Left ventricle myocardium inferior (tissue), 1 donor: ENCODE measurements at regions not wholly inside any gene's neighbourhood (a gene's known extent, or its start where the extent isn't known, plus 50 kb on each side); places are given as distances from the start of the nearest gene placed in this dataset.

Experiments
- DNase-seq: peaks from one replicate; pipeline ENCODE4 v3.0.0-alpha.2; 2020
- H3K27ac ChIP-seq: fragments of 200-600 bp; replicated peaks from 2 replicates; pipeline ENCODE4 v1.8.0; 2021
- H3K27me3 ChIP-seq: fragments of 200-600 bp; 2 replicates; pipeline ENCODE4 v1.8.0; 2021; ENCODE audit warnings: low read depth
- H3K36me3 ChIP-seq: fragments of 200-600 bp; 2 replicates; pipeline ENCODE4 v1.8.0; 2021
- H3K4me1 ChIP-seq: fragments of 200-600 bp; 2 replicates; pipeline ENCODE4 v1.8.0; 2021
- H3K4me3 ChIP-seq: fragments of 200-600 bp; 2 replicates; pipeline ENCODE4 v1.8.0; 2021; ENCODE audit warnings: mild to moderate bottlenecking, moderate library complexity
- H3K9me3 ChIP-seq: fragments of 200-600 bp; replicated peaks from 2 replicates; pipeline ENCODE4 v1.8.0; 2021
- intact Hi-C: fragments of 100-400 bp; cut with micrococcal nuclease; formaldehyde crosslinking; loops from one replicate; pipeline ENCODE4 v1.11.0; 2022
- TF ChIP-seq, protein P1 (sequence below): fragments of 200-600 bp; IDR thresholded peaks from 2 replicates; pipeline ENCODE4 v1.8.0; 2021; ENCODE audit warnings: antibody characterized with exemption, mild to moderate bottlenecking, borderline replicate concordance
- donor health status: DM: no; HTN: yes; CAD: no; lungs with severe emphysema.

DNA sequence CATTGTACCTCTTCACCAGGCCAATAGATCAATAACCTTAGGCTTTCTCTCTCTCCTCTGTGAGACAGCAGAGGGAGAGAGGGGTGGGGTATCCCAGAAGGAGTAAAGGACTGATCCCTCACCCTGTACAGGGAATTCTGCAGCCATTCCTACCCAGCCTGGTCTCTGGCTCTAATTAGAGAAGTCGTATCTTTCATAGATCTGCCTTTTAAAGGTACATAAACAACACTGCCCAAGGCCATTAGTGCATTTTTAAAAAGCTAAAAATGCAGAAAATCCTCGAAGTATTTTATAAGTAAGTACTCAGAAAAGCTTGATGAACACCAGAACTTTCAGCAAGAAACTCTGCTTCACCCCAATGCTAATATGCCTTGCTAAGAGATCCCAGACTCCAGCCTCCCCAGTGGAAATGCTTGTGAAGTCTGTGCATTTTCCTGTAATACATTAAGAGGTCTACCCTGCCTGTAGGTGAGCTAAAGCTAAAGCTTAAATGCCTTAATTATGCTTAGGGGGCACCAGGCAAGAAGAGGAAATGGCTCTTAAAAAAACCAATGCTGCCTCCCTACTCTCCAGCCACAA lies 200.0 kb upstream of the ANKRD55 start:
- H3K4me1 ChIP-seq: peaks cover 11% of the 10 kb centered on the region
- intact Hi-C loops: no loop called here
- TF ChIP-seq, protein P1, sequence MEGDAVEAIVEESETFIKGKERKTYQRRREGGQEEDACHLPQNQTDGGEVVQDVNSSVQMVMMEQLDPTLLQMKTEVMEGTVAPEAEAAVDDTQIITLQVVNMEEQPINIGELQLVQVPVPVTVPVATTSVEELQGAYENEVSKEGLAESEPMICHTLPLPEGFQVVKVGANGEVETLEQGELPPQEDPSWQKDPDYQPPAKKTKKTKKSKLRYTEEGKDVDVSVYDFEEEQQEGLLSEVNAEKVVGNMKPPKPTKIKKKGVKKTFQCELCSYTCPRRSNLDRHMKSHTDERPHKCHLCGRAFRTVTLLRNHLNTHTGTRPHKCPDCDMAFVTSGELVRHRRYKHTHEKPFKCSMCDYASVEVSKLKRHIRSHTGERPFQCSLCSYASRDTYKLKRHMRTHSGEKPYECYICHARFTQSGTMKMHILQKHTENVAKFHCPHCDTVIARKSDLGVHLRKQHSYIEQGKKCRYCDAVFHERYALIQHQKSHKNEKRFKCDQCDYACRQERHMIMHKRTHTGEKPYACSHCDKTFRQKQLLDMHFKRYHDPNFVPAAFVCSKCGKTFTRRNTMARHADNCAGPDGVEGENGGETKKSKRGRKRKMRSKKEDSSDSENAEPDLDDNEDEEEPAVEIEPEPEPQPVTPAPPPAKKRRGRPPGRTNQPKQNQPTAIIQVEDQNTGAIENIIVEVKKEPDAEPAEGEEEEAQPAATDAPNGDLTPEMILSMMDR: no peak
- DNase-seq: no peak
- no peaks in the 10 kb centered on the region for H3K36me3 ChIP-seq
- no peak overlapping the region for H3K4me3 ChIP-seq
- no peaks in the 10 kb centered on the region for H3K9me3 ChIP-seq
- H3K27ac ChIP-seq: no peak overlapping the region
- no peaks in the 10 kb centered on the region for H3K27me3 ChIP-seq

DNA sequence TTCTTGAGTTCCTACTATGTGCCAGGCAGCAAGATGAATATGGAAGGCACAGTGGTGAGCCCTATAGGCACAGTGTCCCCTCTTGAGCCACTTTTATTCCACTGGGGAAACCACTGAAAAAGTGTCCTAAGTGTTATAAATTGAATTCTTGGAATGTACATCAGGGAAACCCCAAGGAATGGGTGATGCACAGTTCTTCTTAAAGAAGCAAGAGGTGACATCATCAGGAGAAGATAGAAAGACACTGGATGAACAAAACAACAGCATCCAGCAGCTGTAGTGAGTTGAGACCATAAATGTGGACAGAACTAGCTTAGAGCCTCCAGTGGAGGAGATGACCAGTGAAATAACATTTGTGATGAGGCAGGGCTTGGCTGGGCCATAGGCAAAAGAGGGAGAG lies 199.2 kb upstream of the ANKRD55 start:
- DNase-seq: no peak
- Histone ChIP-seq H3K36me3 (no peaks in the 10 kb centered on the region), H3K27ac (no peak overlapping the region), H3K4me1 (peaks cover 11% of the 10 kb centered on the region), H3K27me3 (no peaks in the 10 kb centered on the region), H3K4me3 (no peak overlapping the region), H3K9me3 (no peaks in the 10 kb centered on the region)
- intact Hi-C loops: no loop called here
- TF ChIP-seq, protein P1: no peak

DNA sequence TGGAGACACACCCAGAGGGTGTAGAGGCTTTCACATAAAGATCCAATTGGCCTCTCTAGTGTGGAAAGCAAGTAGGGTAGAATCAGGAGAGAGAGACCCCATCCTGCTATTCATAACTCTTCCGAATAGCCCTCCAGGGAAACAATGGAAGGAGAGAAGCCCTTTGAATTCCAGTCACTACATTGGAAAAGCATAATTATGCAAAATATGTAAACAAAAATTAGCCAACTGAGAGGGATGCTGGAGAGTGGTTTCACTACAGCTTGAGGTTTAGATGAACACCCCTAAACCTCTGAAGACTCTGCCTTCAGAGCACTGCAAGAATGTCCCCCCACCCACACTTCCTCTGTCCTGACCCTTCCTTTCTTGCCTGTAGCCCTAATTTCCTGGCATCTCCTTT lies 197.3 kb upstream of the ANKRD55 start:
- DNase-seq: no peak
- no peak overlapping the region for H3K4me3 ChIP-seq
- H3K36me3 ChIP-seq: no peaks in the 10 kb centered on the region
- intact Hi-C loops: no loop called here
- H3K9me3 ChIP-seq: no peaks in the 10 kb centered on the region
- TF ChIP-seq, protein P1: no peak
- peaks cover 11% of the 10 kb centered on the region for H3K4me1 ChIP-seq
- H3K27me3 ChIP-seq: no peaks in the 10 kb centered on the region
- no peak overlapping the region for H3K27ac ChIP-seq

GRCh38 chr5:56429110-56429561 lies 196.0 kb upstream of the ANKRD55 start:
- H3K27ac ChIP-seq: peak overlapping the region; percentile 19
- H3K4me1 ChIP-seq: peaks cover 11% of the 10 kb centered on the region
- no peaks in the 10 kb centered on the region for H3K27me3 ChIP-seq
- peak; percentile 52 for DNase-seq
- peaks cover 1% of the 10 kb centered on the region for H3K9me3 ChIP-seq
- intact Hi-C loops: no loop called here
- no peak overlapping the region for H3K4me3 ChIP-seq
- TF ChIP-seq, protein P1: no peak
- H3K36me3 ChIP-seq: no peaks in the 10 kb centered on the region

GRCh38 chr5:56426693-56427092 lies 193.6 kb upstream of the ANKRD55 start:
- H3K9me3 ChIP-seq: peaks cover 8% of the 10 kb centered on the region
- TF ChIP-seq, protein P1: no peak
- no peaks in the 10 kb centered on the region for H3K27me3 ChIP-seq
- H3K27ac ChIP-seq: no peak overlapping the region
- intact Hi-C loops: no loop called here
- no peaks in the 10 kb centered on the region for H3K36me3 ChIP-seq
- no peak overlapping the region for H3K4me3 ChIP-seq
- peaks cover 11% of the 10 kb centered on the region for H3K4me1 ChIP-seq
- no peak for DNase-seq
